GM12878 (cell line): ENCODE measurements at regions not wholly inside any gene's neighbourhood (a gene's known extent, or its start where the extent isn't known, plus 50 kb on each side); places are given as distances from the start of the nearest gene placed in this dataset.

Experiments
- ATAC-seq: fragments of 200-7000 bp; cut with Tn5 transposase; 3 replicates; pipeline ENCODE4 v1.9.1; 2020; ENCODE audit warnings: mild to moderate bottlenecking, moderate library complexity
- BruUV-seq: library from RNA; stranded (reverse); fragments of 400-500 nt; replicated peaks from 2 replicates; lab custom pipeline; 2021; lab: Mats Ljungman, UMichigan
- CTCF ChIA-PET: fragments of 300-600 bp; sonication (Branson Sonifier 250); formaldehyde crosslinking; extraction: SDS; loops from one replicate; lab custom pipeline; 2021; ENCODE audit warnings: inconsistent platforms; lab: Yijun Ruan, JAX
- POLR2A ChIA-PET: fragments of 350-600 bp; formaldehyde crosslinking; extraction: SDS; loops from one replicate; lab custom pipeline; 2021; ENCODE audit warnings: inconsistent platforms; lab: Charles Lee
- RAD21 ChIA-PET: fragments of 300-600 bp; sonication (Branson Sonifier 250); formaldehyde crosslinking; loops from one replicate; lab custom pipeline; 2023; ENCODE audit warnings: antibody characterized with exemption; ENCODE audit not compliant: unreplicated experiment; lab: Charles Lee
- SMC1A ChIA-PET: fragments of 300-600 bp; sonication (Branson Sonifier 250); formaldehyde crosslinking; loops from one replicate; lab custom pipeline; 2023; ENCODE audit not compliant: unreplicated experiment, uncharacterized antibody; lab: Charles Lee
- DNase-seq: peaks from one replicate; pipeline ENCODE4 v3.0.0-alpha.2; 2011; ENCODE audit warnings: low read depth, low spot score
- FAIRE-seq: peaks from 3 replicates; lab custom pipeline; 2011; peaks lifted over from hg19 to GRCh38; lab: Jason Lieb, UNC
- H2AFZ ChIP-seq: 2 replicates; pipeline ENCODE4 v1.6.0; 2011; ENCODE audit warnings: low read depth, low read length, control low read depth; ENCODE audit not compliant: control insufficient read depth
- H3K27ac ChIP-seq: 2 replicates; pipeline ENCODE4 v1.5.1; 2011; ENCODE audit warnings: control low read depth; ENCODE audit not compliant: control insufficient read depth, insufficient read depth
- H3K27me3 ChIP-seq, 2 experiments: replicated peaks in 1 of 2; 2 replicates each; pipeline versions ENCODE4 v1.6.0 to v1.6.1; 2011; ENCODE audit warnings: low read length in 1 of 2; ENCODE audit not compliant: control insufficient read depth in 2 of 2, insufficient read depth in 2 of 2
- H3K36me3 ChIP-seq, 2 experiments: 2 replicates each; pipeline ENCODE4 v1.5.1; 2011; ENCODE audit warnings: low read length in 1 of 2; ENCODE audit not compliant: control insufficient read depth in 2 of 2, insufficient read depth in 2 of 2
- H3K4me1 ChIP-seq: 2 replicates; pipeline ENCODE4 v1.6.1; 2011; ENCODE audit warnings: mild to moderate bottlenecking, low read length, moderate library complexity, mixed read lengths; ENCODE audit not compliant: control insufficient read depth, insufficient read depth
- H3K4me2 ChIP-seq: 2 replicates; pipeline ENCODE4 v1.6.0; 2011; ENCODE audit warnings: control low read depth; ENCODE audit not compliant: control insufficient read depth, insufficient read depth
- H3K4me3 ChIP-seq: fragments of 200-600 bp; sonication (generic); 2 replicates; pipeline ENCODE4 v1.5.1; 2016
- H3K79me2 ChIP-seq: 2 replicates; pipeline ENCODE4 v1.6.0; 2011; ENCODE audit warnings: low read length; ENCODE audit not compliant: control insufficient read depth, insufficient read depth
- H3K9ac ChIP-seq: 2 replicates; pipeline ENCODE4 v1.8.0; 2011; ENCODE audit warnings: low read length, control low read depth, mixed read lengths; ENCODE audit not compliant: control insufficient read depth, insufficient read depth
- H3K9me3 ChIP-seq: replicated peaks from 3 replicates; pipeline ENCODE4 v1.5.1; 2011; ENCODE audit warnings: mild to moderate bottlenecking, low read length; ENCODE audit not compliant: control insufficient read depth, insufficient read depth
- H4K20me1 ChIP-seq: 2 replicates; pipeline ENCODE4 v1.6.0; 2011; ENCODE audit not compliant: control insufficient read depth, insufficient read depth
- HDAC2 ChIP-seq: fragments of 200-600 bp; sonication (generic); IDR thresholded peaks from 2 replicates; pipeline ENCODE4 v1.6.1; 2017
- NFYA ChIP-seq: IDR thresholded peaks from 2 replicates; pipeline ENCODE4 v1.6.1; 2011; ENCODE audit warnings: low read depth, mild to moderate bottlenecking, low read length, improper control_type of control experiment, borderline replicate concordance
- RAD21 ChIP-seq: IDR thresholded peaks from 2 replicates; pipeline ENCODE4 v1.6.1; 2011; ENCODE audit warnings: mild to moderate bottlenecking, low read depth, low read length, moderate library complexity; ENCODE audit not compliant: insufficient read depth
- SMC3 ChIP-seq: IDR thresholded peaks from 2 replicates; pipeline ENCODE4 v1.6.1; 2011; ENCODE audit warnings: low read length, improper control_type of control experiment, borderline replicate concordance
- WGBS: methylation state at CpG from one replicate; pipeline ENCODE4 v1.1.6; 2016; ENCODE audit warnings: low lambda C conversion rate; ENCODE audit not compliant: insufficient replicate concordance, insufficient coverage; ENCODE audit errors: missing lambda C conversion rate; 5-methylcytosine and 5-hydroxymethylcytosine counted together
- in situ Hi-C: fragments of 300-500 bp; cut with MboI; formaldehyde crosslinking; loops from 9 replicates; pipeline ENCODE4 v1.14.3; 2018; ENCODE audit warnings: mixed read lengths
- intact Hi-C: fragments of 100-400 bp; cut with micrococcal nuclease; formaldehyde crosslinking; loops from one replicate; pipeline ENCODE4 v1.14.2; 2022; ENCODE audit not compliant: unreplicated experiment
- TF ChIP-seq, protein P1 (sequence below), 3 experiments: IDR thresholded peaks in 2 of 3; conservative IDR thresholded peaks in 1 of 3; 2 replicates each; pipeline ENCODE4 v1.5.1; 2011; ENCODE audit warnings: low read depth in 3 of 3, low read length in 3 of 3, mild to moderate bottlenecking in 3 of 3, control low read depth in 2 of 3, moderate library complexity in 2 of 3, inconsistent platforms in 1 of 3, mixed read lengths in 1 of 3; ENCODE audit not compliant: control insufficient read depth in 2 of 3, insufficient read depth in 1 of 3; ENCODE audit errors: extremely low read depth in 1 of 3
- TF ChIP-seq, protein P2 (sequence below): fragments of 450-650 bp; IDR thresholded peaks from 2 replicates; pipeline ENCODE4 v1.6.1; 2017; ENCODE audit warnings: mild to moderate bottlenecking, moderate library complexity
- TF ChIP-seq, protein P3 (sequence below): fragments of 150-350 bp; IDR thresholded peaks from 2 replicates; pipeline ENCODE4 v1.6.1; 2014; ENCODE audit warnings: mild to moderate bottlenecking, low read depth, low read length
- TF ChIP-seq, protein P4 (sequence below): IDR thresholded peaks from 2 replicates; pipeline ENCODE4 v1.6.1; 2011; ENCODE audit warnings: low read depth, low read length, improper control_type of control experiment, borderline replicate concordance
- TF ChIP-seq, protein P5 (sequence below): IDR thresholded peaks from 2 replicates; pipeline ENCODE4 v1.6.1; 2012; ENCODE audit warnings: low read length, inconsistent platforms
- TF ChIP-seq, protein P6 (sequence below): fragments of 450-650 bp; IDR thresholded peaks from 2 replicates; pipeline ENCODE4 v1.6.1; 2017; ENCODE audit warnings: low read depth, mild to moderate bottlenecking, moderate library complexity

DNA sequence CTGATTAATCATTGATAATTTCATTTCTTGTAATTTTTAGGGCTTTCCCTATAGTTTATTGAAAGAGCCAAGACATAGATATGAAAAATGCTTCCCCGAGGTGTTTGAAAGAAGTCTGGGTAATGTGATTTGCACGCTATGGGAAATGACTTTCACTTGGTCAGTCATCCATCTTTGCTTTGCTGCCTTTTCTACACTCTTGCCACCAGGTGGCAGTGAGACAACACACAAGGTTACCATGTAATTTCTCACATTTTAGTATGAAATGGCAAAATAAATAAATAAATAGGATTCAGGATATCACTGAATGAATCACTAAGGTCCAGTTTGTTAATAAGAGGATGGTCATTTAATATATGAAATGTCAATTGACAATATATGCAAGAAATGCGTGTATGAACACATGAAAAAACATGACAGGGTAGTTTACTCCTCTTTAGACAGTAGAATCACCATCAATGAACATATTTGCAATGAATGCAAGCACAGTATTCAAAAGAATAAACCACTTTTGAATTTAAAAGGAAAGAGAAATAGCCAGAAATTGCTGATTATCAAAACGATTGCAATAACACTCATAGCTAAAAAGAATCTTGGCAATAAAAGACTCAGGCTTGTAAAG lies 52.2 kb upstream of the KCNH7 start:
- POLR2A ChIA-PET = no interaction called here
- CTCF ChIA-PET = interaction anchor here (0.8 to 3.7 kb wide), 12 partner anchors 8 to 292 kb away, joined by 3 to 18 read pairs (median 4); no protein-coding TSS in a partner anchor
- peak; percentile 93 for FAIRE-seq
- Histone ChIP-seq H3K36me3 (no peaks in the 10 kb centered on the region), H3K79me2 (no peaks in the 10 kb centered on the region), H3K9me3 (no peaks in the 10 kb centered on the region), H3K4me1 (no peaks in the 10 kb centered on the region), H2AFZ (no peak overlapping the region), H4K20me1 (no peaks in the 10 kb centered on the region), H3K9ac (no peak overlapping the region), H3K27me3 (no peaks in the 10 kb centered on the region), H3K4me2 (no peak overlapping the region), H3K27ac (no peak overlapping the region), H3K4me3 (no peak overlapping the region)
- peak; percentile 88 for ATAC-seq
- SMC1A ChIA-PET = interaction anchor here (0.6 to 2.9 kb wide), 6 partner anchors 211 to 668 kb away, joined by 3 to 14 read pairs (median 6); no protein-coding TSS in a partner anchor
- RAD21 ChIA-PET = interaction anchor here (1.0 to 2.5 kb wide), 3 partner anchors 14 to 243 kb away, joined by 3 to 16 read pairs (median 9); no protein-coding TSS in a partner anchor
- in situ Hi-C loops (loop anchor here (10.0 kb wide), 1 partner anchor 244 kb away; no protein-coding TSS in a partner anchor), intact Hi-C loops (loop anchor here (1.0 kb wide), 1 partner anchor 244 kb away; no protein-coding TSS in a partner anchor)
- DNase-seq = peak; percentile 11
- WGBS = 13% methylated on average over 4 of the region's 4 CpGs
- BruUV-seq = no TSS peak
- TF ChIP-seq SMC3 = peak; percentile 61; the same call in 1 of the 2 replicates
- TF ChIP-seq, protein P1, sequence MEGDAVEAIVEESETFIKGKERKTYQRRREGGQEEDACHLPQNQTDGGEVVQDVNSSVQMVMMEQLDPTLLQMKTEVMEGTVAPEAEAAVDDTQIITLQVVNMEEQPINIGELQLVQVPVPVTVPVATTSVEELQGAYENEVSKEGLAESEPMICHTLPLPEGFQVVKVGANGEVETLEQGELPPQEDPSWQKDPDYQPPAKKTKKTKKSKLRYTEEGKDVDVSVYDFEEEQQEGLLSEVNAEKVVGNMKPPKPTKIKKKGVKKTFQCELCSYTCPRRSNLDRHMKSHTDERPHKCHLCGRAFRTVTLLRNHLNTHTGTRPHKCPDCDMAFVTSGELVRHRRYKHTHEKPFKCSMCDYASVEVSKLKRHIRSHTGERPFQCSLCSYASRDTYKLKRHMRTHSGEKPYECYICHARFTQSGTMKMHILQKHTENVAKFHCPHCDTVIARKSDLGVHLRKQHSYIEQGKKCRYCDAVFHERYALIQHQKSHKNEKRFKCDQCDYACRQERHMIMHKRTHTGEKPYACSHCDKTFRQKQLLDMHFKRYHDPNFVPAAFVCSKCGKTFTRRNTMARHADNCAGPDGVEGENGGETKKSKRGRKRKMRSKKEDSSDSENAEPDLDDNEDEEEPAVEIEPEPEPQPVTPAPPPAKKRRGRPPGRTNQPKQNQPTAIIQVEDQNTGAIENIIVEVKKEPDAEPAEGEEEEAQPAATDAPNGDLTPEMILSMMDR (IDR thresholded peaks at IDR 0.05 in 2 of 3, conservative IDR thresholded peaks at IDR 0.05 in 1 of 3; ENCODE audit: control insufficient read depth in 2 of 3, extremely low read depth in 1 of 3, insufficient read depth in 1 of 3, low read depth in 3 of 3, low read length in 3 of 3) = peak; percentile 74 to 77 (median 76)
- TF ChIP-seq, protein P2, sequence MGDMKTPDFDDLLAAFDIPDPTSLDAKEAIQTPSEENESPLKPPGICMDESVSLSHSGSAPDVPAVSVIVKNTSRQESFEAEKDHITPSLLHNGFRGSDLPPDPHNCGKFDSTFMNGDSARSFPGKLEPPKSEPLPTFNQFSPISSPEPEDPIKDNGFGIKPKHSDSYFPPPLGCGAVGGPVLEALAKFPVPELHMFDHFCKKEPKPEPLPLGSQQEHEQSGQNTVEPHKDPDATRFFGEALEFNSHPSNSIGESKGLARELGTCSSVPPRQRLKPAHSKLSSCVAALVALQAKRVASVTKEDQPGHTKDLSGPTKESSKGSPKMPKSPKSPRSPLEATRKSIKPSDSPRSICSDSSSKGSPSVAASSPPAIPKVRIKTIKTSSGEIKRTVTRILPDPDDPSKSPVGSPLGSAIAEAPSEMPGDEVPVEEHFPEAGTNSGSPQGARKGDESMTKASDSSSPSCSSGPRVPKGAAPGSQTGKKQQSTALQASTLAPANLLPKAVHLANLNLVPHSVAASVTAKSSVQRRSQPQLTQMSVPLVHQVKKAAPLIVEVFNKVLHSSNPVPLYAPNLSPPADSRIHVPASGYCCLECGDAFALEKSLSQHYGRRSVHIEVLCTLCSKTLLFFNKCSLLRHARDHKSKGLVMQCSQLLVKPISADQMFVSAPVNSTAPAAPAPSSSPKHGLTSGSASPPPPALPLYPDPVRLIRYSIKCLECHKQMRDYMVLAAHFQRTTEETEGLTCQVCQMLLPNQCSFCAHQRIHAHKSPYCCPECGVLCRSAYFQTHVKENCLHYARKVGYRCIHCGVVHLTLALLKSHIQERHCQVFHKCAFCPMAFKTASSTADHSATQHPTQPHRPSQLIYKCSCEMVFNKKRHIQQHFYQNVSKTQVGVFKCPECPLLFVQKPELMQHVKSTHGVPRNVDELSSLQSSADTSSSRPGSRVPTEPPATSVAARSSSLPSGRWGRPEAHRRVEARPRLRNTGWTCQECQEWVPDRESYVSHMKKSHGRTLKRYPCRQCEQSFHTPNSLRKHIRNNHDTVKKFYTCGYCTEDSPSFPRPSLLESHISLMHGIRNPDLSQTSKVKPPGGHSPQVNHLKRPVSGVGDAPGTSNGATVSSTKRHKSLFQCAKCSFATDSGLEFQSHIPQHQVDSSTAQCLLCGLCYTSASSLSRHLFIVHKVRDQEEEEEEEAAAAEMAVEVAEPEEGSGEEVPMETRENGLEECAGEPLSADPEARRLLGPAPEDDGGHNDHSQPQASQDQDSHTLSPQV = no peak
- TF ChIP-seq, protein P3, sequence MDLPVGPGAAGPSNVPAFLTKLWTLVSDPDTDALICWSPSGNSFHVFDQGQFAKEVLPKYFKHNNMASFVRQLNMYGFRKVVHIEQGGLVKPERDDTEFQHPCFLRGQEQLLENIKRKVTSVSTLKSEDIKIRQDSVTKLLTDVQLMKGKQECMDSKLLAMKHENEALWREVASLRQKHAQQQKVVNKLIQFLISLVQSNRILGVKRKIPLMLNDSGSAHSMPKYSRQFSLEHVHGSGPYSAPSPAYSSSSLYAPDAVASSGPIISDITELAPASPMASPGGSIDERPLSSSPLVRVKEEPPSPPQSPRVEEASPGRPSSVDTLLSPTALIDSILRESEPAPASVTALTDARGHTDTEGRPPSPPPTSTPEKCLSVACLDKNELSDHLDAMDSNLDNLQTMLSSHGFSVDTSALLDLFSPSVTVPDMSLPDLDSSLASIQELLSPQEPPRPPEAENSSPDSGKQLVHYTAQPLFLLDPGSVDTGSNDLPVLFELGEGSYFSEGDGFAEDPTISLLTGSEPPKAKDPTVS = no peak
- no peak for TF ChIP-seq NFYA
- TF ChIP-seq, protein P4, sequence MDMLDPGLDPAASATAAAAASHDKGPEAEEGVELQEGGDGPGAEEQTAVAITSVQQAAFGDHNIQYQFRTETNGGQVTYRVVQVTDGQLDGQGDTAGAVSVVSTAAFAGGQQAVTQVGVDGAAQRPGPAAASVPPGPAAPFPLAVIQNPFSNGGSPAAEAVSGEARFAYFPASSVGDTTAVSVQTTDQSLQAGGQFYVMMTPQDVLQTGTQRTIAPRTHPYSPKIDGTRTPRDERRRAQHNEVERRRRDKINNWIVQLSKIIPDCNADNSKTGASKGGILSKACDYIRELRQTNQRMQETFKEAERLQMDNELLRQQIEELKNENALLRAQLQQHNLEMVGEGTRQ = no peak
- peak; percentile 75 for TF ChIP-seq RAD21
- no peak for TF ChIP-seq HDAC2
- TF ChIP-seq, protein P5, sequence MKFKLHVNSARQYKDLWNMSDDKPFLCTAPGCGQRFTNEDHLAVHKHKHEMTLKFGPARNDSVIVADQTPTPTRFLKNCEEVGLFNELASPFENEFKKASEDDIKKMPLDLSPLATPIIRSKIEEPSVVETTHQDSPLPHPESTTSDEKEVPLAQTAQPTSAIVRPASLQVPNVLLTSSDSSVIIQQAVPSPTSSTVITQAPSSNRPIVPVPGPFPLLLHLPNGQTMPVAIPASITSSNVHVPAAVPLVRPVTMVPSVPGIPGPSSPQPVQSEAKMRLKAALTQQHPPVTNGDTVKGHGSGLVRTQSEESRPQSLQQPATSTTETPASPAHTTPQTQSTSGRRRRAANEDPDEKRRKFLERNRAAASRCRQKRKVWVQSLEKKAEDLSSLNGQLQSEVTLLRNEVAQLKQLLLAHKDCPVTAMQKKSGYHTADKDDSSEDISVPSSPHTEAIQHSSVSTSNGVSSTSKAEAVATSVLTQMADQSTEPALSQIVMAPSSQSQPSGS = no peak
- TF ChIP-seq, protein P6, sequence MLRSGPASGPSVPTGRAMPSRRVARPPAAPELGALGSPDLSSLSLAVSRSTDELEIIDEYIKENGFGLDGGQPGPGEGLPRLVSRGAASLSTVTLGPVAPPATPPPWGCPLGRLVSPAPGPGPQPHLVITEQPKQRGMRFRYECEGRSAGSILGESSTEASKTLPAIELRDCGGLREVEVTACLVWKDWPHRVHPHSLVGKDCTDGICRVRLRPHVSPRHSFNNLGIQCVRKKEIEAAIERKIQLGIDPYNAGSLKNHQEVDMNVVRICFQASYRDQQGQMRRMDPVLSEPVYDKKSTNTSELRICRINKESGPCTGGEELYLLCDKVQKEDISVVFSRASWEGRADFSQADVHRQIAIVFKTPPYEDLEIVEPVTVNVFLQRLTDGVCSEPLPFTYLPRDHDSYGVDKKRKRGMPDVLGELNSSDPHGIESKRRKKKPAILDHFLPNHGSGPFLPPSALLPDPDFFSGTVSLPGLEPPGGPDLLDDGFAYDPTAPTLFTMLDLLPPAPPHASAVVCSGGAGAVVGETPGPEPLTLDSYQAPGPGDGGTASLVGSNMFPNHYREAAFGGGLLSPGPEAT = no peak
